MM.1S (cell line): ENCODE measurements at regions not wholly inside any gene's neighbourhood (a gene's known extent, or its start where the extent isn't known, plus 50 kb on each side); places are given as distances from the start of the nearest gene placed in this dataset.

Experiments used
- EZH2 ChIP-seq: fragments of 300-600 bp; sonication (generic); optimal IDR thresholded peaks from 2 replicates; pipeline ENCODE3; 2017; ENCODE audit warnings: low read depth, mild to moderate bottlenecking, antibody characterized with exemption, low read length, mixed read lengths
- EZH2phosphoT487 ChIP-seq: fragments of 300-600 bp; sonication (generic); IDR thresholded peaks from 2 replicates; pipeline ENCODE4 v1.6.1; 2018; ENCODE audit warnings: antibody characterized with exemption, low read length
- TF ChIP-seq, protein P1 (sequence below): fragments of 300-600 bp; sonication (generic); IDR thresholded peaks from 2 replicates; pipeline ENCODE4 v1.5.1; 2016; ENCODE audit warnings: antibody characterized with exemption, low read length, mixed read lengths

DNA sequence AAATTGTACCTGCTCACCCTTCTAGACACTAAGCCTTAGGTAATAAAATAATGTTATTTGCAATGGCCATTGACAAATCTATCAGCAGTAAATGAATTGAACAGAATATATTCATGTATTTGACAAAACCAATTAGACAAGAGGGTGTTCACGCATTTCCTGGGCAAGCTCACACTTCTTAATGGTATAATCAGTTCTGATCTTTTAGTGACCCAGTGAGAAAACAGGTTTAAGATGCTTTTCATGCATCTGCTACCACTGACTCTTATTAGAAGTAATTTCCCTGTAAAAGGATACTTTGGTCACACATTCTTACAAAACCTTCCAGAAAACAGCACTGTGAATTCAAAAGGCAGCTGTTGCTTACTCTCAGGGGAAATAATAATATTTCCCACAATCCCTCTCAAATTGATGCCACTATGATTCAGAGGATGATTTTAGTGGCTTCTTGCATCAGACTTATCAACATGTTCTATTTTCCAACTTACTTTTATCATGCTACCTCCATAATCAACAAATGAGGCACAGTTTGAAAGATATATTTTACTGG, 313.9 kb upstream of the NWD2 start:
- TF ChIP-seq, protein P1, sequence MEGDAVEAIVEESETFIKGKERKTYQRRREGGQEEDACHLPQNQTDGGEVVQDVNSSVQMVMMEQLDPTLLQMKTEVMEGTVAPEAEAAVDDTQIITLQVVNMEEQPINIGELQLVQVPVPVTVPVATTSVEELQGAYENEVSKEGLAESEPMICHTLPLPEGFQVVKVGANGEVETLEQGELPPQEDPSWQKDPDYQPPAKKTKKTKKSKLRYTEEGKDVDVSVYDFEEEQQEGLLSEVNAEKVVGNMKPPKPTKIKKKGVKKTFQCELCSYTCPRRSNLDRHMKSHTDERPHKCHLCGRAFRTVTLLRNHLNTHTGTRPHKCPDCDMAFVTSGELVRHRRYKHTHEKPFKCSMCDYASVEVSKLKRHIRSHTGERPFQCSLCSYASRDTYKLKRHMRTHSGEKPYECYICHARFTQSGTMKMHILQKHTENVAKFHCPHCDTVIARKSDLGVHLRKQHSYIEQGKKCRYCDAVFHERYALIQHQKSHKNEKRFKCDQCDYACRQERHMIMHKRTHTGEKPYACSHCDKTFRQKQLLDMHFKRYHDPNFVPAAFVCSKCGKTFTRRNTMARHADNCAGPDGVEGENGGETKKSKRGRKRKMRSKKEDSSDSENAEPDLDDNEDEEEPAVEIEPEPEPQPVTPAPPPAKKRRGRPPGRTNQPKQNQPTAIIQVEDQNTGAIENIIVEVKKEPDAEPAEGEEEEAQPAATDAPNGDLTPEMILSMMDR, result no peak
- TF ChIP-seq EZH2phosphoT487, result no peak
- TF ChIP-seq EZH2, result no peak
